HL-60 (cell line): ENCODE measurements at regions not wholly inside any gene's neighbourhood (a gene's known extent, or its start where the extent isn't known, plus 50 kb on each side); places are given as distances from the start of the nearest gene placed in this dataset.

Experiments
- DNase-seq, 2 experiments: peaks; one replicate each; pipeline ENCODE4 v3.0.0-alpha.2; 2010 to 2020; ENCODE audit warnings: low read depth in 1 of 2, low spot score in 1 of 2
- H3K27ac ChIP-seq: fragments of 250-450 bp; sonication (Bioruptor Pico); replicated peaks from 2 replicates; pipeline ENCODE4 v1.5.1; 2020; ENCODE audit warnings: mild to moderate bottlenecking, moderate library complexity
- H3K27me3 ChIP-seq: fragments of 250-450 bp; sonication (Bioruptor Pico); 2 replicates; pipeline ENCODE4 v1.5.1; 2021; ENCODE audit warnings: mild to moderate bottlenecking, moderate library complexity; ENCODE audit not compliant: insufficient read depth, poor library complexity, severe bottlenecking
- H3K4me3 ChIP-seq: replicated peaks from 2 replicates; pipeline ENCODE4 v1.5.1; 2011; ENCODE audit warnings: mild to moderate bottlenecking, control low read depth, low read length; ENCODE audit not compliant: insufficient read depth
- GABPA ChIP-seq: IDR thresholded peaks from 2 replicates; pipeline ENCODE4 v1.6.1; 2012; ENCODE audit warnings: low read depth
- POLR2AphosphoS5 ChIP-seq: IDR thresholded peaks from 2 replicates; pipeline ENCODE4 v1.6.1; 2012; ENCODE audit warnings: low read depth
- REST ChIP-seq: IDR thresholded peaks from 2 replicates; pipeline ENCODE4 v1.6.1; 2012; ENCODE audit warnings: low read depth; ENCODE audit not compliant: insufficient replicate concordance
- SPI1 ChIP-seq: IDR thresholded peaks from 2 replicates; pipeline ENCODE4 v1.6.1; 2012; ENCODE audit warnings: low read depth, mild to moderate bottlenecking, borderline replicate concordance
- TF ChIP-seq, protein P1 (sequence below): IDR thresholded peaks from one replicate; pipeline ENCODE4 v1.5.1; 2011; ENCODE audit warnings: low read length, control low read depth, inconsistent platforms; ENCODE audit not compliant: insufficient read depth

DNA sequence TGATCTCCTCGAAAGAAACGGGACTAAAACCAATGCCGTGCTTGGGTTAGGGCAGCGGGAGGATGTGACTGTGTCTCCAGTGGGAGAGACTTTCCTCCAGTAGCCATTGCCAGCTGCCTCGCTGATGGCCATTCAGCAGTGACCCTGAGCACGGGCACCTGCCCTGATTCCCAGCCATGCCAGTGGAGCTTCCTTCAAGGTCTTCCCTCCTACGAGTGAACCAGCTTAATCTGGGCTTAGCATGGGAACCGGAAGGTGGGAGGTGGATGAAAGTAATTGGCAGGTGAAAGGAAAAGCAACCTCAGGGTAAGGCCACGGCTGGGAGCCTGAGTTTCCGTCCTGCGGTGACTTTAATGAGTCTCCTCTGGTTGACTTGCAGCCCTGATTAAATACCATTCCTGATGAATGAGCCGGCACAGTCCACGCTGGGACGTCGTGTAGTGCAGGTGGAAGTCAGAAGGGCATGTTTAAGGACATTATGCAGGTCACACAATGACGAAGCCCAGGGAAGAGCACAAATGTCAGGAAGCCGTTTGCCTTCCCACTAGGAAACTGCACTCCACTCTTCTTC is 813.5 kb downstream of the QKI start:
- Histone ChIP-seq H3K27ac (no peak overlapping the region), H3K27me3 (no peaks in the 10 kb centered on the region), H3K4me3 (no peak overlapping the region)
- DNase-seq: no peak
- TF ChIP-seq GABPA (no peak), POLR2AphosphoS5 (no peak), REST (no peak), SPI1 (no peak)
- TF ChIP-seq, protein P1, sequence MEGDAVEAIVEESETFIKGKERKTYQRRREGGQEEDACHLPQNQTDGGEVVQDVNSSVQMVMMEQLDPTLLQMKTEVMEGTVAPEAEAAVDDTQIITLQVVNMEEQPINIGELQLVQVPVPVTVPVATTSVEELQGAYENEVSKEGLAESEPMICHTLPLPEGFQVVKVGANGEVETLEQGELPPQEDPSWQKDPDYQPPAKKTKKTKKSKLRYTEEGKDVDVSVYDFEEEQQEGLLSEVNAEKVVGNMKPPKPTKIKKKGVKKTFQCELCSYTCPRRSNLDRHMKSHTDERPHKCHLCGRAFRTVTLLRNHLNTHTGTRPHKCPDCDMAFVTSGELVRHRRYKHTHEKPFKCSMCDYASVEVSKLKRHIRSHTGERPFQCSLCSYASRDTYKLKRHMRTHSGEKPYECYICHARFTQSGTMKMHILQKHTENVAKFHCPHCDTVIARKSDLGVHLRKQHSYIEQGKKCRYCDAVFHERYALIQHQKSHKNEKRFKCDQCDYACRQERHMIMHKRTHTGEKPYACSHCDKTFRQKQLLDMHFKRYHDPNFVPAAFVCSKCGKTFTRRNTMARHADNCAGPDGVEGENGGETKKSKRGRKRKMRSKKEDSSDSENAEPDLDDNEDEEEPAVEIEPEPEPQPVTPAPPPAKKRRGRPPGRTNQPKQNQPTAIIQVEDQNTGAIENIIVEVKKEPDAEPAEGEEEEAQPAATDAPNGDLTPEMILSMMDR: no peak

DNA sequence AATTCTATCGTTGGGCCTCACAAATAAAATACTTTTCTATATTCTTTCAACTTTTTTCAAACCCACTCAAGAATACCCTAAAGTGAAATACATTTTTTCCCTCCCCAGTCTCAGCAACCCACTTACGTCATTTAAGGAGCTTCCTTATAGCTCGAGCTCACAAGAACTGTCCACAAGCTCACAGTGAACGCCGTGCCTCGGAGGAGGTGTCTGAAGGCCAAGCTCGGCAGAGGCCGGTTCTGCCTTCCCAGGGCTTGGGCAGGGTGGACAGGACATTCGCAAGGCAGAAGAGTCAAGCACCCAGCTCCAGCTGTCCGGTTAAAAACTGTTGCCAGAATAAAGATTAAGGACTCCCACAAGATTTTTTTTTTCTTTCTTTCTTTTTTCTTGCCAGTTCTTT is 802.3 kb downstream of the QKI start:
- Histone ChIP-seq H3K4me3 (no peak overlapping the region), H3K27me3 (no peaks in the 10 kb centered on the region), H3K27ac (no peak overlapping the region)
- TF ChIP-seq, protein P1: no peak
- TF ChIP-seq GABPA (no peak), POLR2AphosphoS5 (no peak), REST (no peak), SPI1 (no peak)
- no peak for DNase-seq

- DNase-seq: no peak
- no peak overlapping the region for H3K4me3 ChIP-seq
- no peak overlapping the region for H3K27ac ChIP-seq
- H3K27me3 ChIP-seq: no peaks in the 10 kb centered on the region
- TF ChIP-seq, protein P1: no peak
- TF ChIP-seq GABPA (no peak), SPI1 (no peak), POLR2AphosphoS5 (no peak), REST (no peak)
These were observed 801.9 kb downstream of the QKI start for GRCh38 chr6:164216368-164216767.
